Liver (tissue), 3 donors: ENCODE measurements at regions not wholly inside any gene's neighbourhood (a gene's known extent, or its start where the extent isn't known, plus 50 kb on each side); places are given as distances from the start of the nearest gene placed in this dataset.

Experiments used
- JUND ChIP-seq, 2 donors: IDR thresholded peaks; 2 replicates each; pipeline ENCODE4 v1.6.1; 2016; ENCODE audit warnings: antibody characterized with exemption in 2 of 2
- RAD21 ChIP-seq, 2 donors: IDR thresholded peaks; 2 replicates each; pipeline ENCODE4 v1.6.1; 2016; ENCODE audit warnings: antibody characterized with exemption in 2 of 2, mild to moderate bottlenecking in 2 of 2
- SP1 ChIP-seq: IDR thresholded peaks from 2 replicates; pipeline ENCODE4 v1.6.1; 2018; ENCODE audit warnings: antibody characterized with exemption, mild to moderate bottlenecking
- TAF1 ChIP-seq: conservative IDR thresholded peaks from 2 replicates; pipeline ENCODE4 v1.6.1; 2016; ENCODE audit warnings: antibody characterized with exemption, mild to moderate bottlenecking
- YY1 ChIP-seq: IDR thresholded peaks from 2 replicates; pipeline ENCODE4 v1.6.1; 2016; ENCODE audit warnings: antibody characterized with exemption, mild to moderate bottlenecking
- TF ChIP-seq, protein P1 (sequence below): fragments of 150-350 bp; IDR thresholded peaks from 2 replicates; pipeline ENCODE4 v1.5.1; 2017; ENCODE audit warnings: improper control_type of control experiment, low read depth, low read length; ENCODE audit not compliant: missing input control
- TF ChIP-seq, protein P2 (sequence below): IDR thresholded peaks from 2 replicates; pipeline ENCODE4 v1.6.1; 2016; ENCODE audit warnings: antibody characterized with exemption, mild to moderate bottlenecking
- TF ChIP-seq, protein P3 (sequence below): IDR thresholded peaks from 2 replicates; pipeline ENCODE4 v1.6.1; 2016; ENCODE audit warnings: antibody characterized with exemption
- TF ChIP-seq, protein P4 (sequence below): IDR thresholded peaks from 2 replicates; pipeline ENCODE4 v1.6.1; 2016; ENCODE audit warnings: antibody characterized with exemption
- TF ChIP-seq, protein P5 (sequence below): IDR thresholded peaks from 2 replicates; pipeline ENCODE4 v1.6.1; 2016; ENCODE audit warnings: antibody characterized with exemption
- donor health status: healthy.
- donor health status: healthy.

DNA sequence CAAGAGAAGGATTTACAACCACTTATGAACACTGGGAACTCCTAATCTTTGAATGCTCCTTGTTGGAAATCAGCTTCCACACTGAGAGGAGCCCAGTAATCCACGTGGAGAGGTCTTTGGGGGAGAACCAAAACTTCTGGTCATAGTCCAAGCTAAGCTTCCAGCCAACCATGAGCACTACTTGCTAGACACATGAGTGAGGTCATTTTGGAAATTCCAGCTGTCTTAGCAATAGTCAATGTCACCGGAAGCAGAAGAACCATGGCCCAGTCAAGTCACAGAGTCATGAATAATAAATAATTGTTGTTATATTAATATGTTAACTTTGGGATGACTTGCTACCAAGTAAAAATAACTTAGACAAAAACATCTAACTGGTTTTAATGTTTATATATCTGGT, 324.9 kb upstream of the SGCG start:
- TF ChIP-seq, protein P1, sequence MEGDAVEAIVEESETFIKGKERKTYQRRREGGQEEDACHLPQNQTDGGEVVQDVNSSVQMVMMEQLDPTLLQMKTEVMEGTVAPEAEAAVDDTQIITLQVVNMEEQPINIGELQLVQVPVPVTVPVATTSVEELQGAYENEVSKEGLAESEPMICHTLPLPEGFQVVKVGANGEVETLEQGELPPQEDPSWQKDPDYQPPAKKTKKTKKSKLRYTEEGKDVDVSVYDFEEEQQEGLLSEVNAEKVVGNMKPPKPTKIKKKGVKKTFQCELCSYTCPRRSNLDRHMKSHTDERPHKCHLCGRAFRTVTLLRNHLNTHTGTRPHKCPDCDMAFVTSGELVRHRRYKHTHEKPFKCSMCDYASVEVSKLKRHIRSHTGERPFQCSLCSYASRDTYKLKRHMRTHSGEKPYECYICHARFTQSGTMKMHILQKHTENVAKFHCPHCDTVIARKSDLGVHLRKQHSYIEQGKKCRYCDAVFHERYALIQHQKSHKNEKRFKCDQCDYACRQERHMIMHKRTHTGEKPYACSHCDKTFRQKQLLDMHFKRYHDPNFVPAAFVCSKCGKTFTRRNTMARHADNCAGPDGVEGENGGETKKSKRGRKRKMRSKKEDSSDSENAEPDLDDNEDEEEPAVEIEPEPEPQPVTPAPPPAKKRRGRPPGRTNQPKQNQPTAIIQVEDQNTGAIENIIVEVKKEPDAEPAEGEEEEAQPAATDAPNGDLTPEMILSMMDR, result no peak
- TF ChIP-seq, protein P2, sequence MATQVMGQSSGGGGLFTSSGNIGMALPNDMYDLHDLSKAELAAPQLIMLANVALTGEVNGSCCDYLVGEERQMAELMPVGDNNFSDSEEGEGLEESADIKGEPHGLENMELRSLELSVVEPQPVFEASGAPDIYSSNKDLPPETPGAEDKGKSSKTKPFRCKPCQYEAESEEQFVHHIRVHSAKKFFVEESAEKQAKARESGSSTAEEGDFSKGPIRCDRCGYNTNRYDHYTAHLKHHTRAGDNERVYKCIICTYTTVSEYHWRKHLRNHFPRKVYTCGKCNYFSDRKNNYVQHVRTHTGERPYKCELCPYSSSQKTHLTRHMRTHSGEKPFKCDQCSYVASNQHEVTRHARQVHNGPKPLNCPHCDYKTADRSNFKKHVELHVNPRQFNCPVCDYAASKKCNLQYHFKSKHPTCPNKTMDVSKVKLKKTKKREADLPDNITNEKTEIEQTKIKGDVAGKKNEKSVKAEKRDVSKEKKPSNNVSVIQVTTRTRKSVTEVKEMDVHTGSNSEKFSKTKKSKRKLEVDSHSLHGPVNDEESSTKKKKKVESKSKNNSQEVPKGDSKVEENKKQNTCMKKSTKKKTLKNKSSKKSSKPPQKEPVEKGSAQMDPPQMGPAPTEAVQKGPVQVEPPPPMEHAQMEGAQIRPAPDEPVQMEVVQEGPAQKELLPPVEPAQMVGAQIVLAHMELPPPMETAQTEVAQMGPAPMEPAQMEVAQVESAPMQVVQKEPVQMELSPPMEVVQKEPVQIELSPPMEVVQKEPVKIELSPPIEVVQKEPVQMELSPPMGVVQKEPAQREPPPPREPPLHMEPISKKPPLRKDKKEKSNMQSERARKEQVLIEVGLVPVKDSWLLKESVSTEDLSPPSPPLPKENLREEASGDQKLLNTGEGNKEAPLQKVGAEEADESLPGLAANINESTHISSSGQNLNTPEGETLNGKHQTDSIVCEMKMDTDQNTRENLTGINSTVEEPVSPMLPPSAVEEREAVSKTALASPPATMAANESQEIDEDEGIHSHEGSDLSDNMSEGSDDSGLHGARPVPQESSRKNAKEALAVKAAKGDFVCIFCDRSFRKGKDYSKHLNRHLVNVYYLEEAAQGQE, result no peak
- TF ChIP-seq, protein P3, sequence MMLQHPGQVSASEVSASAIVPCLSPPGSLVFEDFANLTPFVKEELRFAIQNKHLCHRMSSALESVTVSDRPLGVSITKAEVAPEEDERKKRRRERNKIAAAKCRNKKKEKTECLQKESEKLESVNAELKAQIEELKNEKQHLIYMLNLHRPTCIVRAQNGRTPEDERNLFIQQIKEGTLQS, result no peak
- TF ChIP-seq RAD21 (IDR thresholded peaks at IDR 0.05) (no peak), SP1 (no peak), TAF1 (no peak), JUND (IDR thresholded peaks at IDR 0.05) (no peak), YY1 (no peak)
- TF ChIP-seq, protein P4, sequence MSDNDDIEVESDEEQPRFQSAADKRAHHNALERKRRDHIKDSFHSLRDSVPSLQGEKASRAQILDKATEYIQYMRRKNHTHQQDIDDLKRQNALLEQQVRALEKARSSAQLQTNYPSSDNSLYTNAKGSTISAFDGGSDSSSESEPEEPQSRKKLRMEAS, result no peak
- TF ChIP-seq, protein P5, sequence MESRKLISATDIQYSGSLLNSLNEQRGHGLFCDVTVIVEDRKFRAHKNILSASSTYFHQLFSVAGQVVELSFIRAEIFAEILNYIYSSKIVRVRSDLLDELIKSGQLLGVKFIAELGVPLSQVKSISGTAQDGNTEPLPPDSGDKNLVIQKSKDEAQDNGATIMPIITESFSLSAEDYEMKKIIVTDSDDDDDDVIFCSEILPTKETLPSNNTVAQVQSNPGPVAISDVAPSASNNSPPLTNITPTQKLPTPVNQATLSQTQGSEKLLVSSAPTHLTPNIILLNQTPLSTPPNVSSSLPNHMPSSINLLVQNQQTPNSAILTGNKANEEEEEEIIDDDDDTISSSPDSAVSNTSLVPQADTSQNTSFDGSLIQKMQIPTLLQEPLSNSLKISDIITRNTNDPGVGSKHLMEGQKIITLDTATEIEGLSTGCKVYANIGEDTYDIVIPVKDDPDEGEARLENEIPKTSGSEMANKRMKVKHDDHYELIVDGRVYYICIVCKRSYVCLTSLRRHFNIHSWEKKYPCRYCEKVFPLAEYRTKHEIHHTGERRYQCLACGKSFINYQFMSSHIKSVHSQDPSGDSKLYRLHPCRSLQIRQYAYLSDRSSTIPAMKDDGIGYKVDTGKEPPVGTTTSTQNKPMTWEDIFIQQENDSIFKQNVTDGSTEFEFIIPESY, result no peak
